BJ (cell line): ENCODE measurements at regions not wholly inside any gene's neighbourhood (a gene's known extent, or its start where the extent isn't known, plus 50 kb on each side); places are given as distances from the start of the nearest gene placed in this dataset.

ENCODE experiments used
- CTCF ChIA-PET: fragments of 350-600 bp; formaldehyde crosslinking; extraction: SDS; loops from one replicate; lab custom pipeline; 2021; ENCODE audit warnings: antibody characterized with exemption, inconsistent platforms; lab: Yijun Ruan, JAX
- POLR2A ChIA-PET: fragments of 300-600 bp; sonication (Branson Sonifier 250); formaldehyde crosslinking; extraction: SDS; loops from one replicate; lab custom pipeline; 2021; ENCODE audit warnings: antibody characterized with exemption; lab: Charles Lee
- DNase-seq: peaks from one replicate; pipeline ENCODE4 v3.0.0-alpha.2; 2011; ENCODE audit warnings: low read depth
- H3K27me3 ChIP-seq: 2 replicates; pipeline ENCODE4 v1.6.0; 2011; ENCODE audit warnings: low read length; ENCODE audit not compliant: control insufficient read depth, insufficient read depth
- H3K36me3 ChIP-seq: 2 replicates; pipeline ENCODE4 v1.5.1; 2011; ENCODE audit warnings: low read length; ENCODE audit not compliant: control insufficient read depth, insufficient read depth
- H3K4me3 ChIP-seq: 2 replicates; pipeline ENCODE4 v1.5.1; 2011; ENCODE audit warnings: low read depth, mild to moderate bottlenecking, control low read depth, low read length
- TF ChIP-seq, protein P1 (sequence below): IDR thresholded peaks from 2 replicates; pipeline ENCODE4 v1.5.1; 2011; ENCODE audit warnings: low read depth, mild to moderate bottlenecking, control low read depth, inconsistent platforms, low read length, moderate library complexity; ENCODE audit not compliant: insufficient read depth

- Histone ChIP-seq H3K27me3 (peaks cover 9% of the 10 kb centered on the region), H3K4me3 (no peak overlapping the region), H3K36me3 (no peaks in the 10 kb centered on the region)
- DNase-seq: no peak
- TF ChIP-seq, protein P1, sequence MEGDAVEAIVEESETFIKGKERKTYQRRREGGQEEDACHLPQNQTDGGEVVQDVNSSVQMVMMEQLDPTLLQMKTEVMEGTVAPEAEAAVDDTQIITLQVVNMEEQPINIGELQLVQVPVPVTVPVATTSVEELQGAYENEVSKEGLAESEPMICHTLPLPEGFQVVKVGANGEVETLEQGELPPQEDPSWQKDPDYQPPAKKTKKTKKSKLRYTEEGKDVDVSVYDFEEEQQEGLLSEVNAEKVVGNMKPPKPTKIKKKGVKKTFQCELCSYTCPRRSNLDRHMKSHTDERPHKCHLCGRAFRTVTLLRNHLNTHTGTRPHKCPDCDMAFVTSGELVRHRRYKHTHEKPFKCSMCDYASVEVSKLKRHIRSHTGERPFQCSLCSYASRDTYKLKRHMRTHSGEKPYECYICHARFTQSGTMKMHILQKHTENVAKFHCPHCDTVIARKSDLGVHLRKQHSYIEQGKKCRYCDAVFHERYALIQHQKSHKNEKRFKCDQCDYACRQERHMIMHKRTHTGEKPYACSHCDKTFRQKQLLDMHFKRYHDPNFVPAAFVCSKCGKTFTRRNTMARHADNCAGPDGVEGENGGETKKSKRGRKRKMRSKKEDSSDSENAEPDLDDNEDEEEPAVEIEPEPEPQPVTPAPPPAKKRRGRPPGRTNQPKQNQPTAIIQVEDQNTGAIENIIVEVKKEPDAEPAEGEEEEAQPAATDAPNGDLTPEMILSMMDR: no peak
- POLR2A ChIA-PET: no interaction called here
- CTCF ChIA-PET: no interaction called here
Observed at GRCh38 chr2:205860885-205861284, 178.6 kb downstream of the NRP2 start.

GRCh38 chr2:205860181-205860580 is 177.9 kb downstream of the NRP2 start:
- H3K4me3 ChIP-seq: no peak overlapping the region
- no peak for DNase-seq
- CTCF ChIA-PET: interaction anchor here (1.1 kb wide), 1 partner anchor 14 kb away, joined by 4 read pairs; no protein-coding TSS in a partner anchor

DNA sequence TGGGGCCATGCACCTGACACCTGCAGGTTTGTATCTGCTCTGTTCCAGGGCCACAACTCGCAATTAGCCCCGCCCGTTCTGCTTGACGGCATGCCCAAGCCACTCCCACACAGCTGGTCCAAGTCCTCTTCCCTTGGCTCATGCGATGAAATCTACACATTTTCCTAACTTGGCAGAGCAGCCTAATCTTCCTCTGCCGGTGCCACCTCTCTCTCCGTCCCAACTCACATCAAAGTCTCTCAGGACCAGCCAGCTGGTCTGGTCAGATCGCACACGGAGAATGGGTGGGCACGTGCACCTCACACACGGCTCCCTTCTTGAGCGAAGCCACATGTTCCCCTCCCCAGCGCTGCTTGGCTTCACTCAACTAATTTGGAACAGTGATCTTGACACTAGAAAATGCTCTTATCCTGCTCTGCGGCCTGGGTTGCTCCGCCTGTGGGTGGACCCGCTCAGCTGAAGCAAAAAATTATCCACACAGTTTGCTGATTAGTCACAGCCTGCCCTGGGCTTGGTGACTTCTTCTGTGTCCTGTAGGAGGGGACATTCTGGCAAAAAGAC is 176.7 kb downstream of the NRP2 start:
- DNase-seq: peak; percentile 18
- CTCF ChIA-PET: interaction anchor here (1.9 kb wide), 1 partner anchor 14 kb away, joined by 5 read pairs; no protein-coding TSS in a partner anchor

More at GRCh38 chr2:205860181-205860580, 177.9 kb downstream of the NRP2 start:
- no peaks in the 10 kb centered on the region for H3K36me3 ChIP-seq
- TF ChIP-seq, protein P1: no peak
- peaks cover 9% of the 10 kb centered on the region for H3K27me3 ChIP-seq
- POLR2A ChIA-PET: no interaction called here

DNA sequence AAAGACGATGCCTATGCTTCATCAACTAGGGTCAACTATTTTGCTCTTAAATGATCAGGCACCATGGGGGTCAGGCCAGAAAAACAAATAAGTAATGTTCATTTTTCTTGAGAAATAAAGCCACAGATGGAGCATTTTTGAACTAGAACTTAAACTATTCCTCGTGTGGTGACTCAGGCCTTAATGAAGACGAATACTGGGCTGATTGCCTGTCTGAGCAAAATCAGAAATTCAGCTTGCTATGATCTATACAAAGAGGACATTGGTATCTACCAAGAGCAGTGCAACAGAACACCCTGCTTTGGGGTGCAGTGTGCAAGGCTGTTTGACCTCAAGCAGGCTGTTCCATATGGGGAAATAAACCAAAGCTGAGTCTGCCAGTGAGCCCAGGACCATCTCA is 176.0 kb downstream of the NRP2 start:
- peaks cover 9% of the 10 kb centered on the region for H3K27me3 ChIP-seq
- no peak for DNase-seq
- ChIA-PET POLR2A (no interaction called here), CTCF (interaction anchor here (1.9 kb wide), 1 partner anchor 14 kb away, joined by 5 read pairs; no protein-coding TSS in a partner anchor)
- H3K36me3 ChIP-seq: no peaks in the 10 kb centered on the region
- H3K4me3 ChIP-seq: no peak overlapping the region
- TF ChIP-seq, protein P1: no peak

More for the DNA sequence above, 176.7 kb downstream of the NRP2 start:
- H3K27me3 ChIP-seq: peaks cover 9% of the 10 kb centered on the region
- no peaks in the 10 kb centered on the region for H3K36me3 ChIP-seq
- no peak overlapping the region for H3K4me3 ChIP-seq
- POLR2A ChIA-PET: no interaction called here
- TF ChIP-seq, protein P1: peak; percentile 20; the same call in 1 of the 2 replicates

GRCh38 chr2:205857520-205858237 is 175.4 kb downstream of the NRP2 start:
- POLR2A ChIA-PET: no interaction called here
- CTCF ChIA-PET: interaction anchor here (1.9 kb wide), 1 partner anchor 15 kb away, joined by 5 read pairs; no protein-coding TSS in a partner anchor
- no peak for DNase-seq

More at GRCh38 chr2:205857520-205858237, 175.4 kb downstream of the NRP2 start:
- H3K36me3 ChIP-seq: no peaks in the 10 kb centered on the region
- H3K4me3 ChIP-seq: no peak overlapping the region
- TF ChIP-seq, protein P1: no peak
- peaks cover 9% of the 10 kb centered on the region for H3K27me3 ChIP-seq
